Neutrophil (primary cell): ENCODE measurements at regions not wholly inside any gene's neighbourhood (a gene's known extent, or its start where the extent isn't known, plus 50 kb on each side); places are given as distances from the start of the nearest gene placed in this dataset.
"Not testable (repeated sequence)": the region's sequence is repeated elsewhere in the genome, so short reads cannot be mapped to it uniquely, and the experiment has no call there.

Experiments
- H3K27ac ChIP-seq: fragments of 200-600 bp; sonication (generic); 2 replicates; pipeline ENCODE4 v1.5.1; 2016; ENCODE audit warnings: mild to moderate bottlenecking, moderate library complexity
- H3K27me3 ChIP-seq: fragments of 200-600 bp; sonication (generic); 2 replicates; pipeline ENCODE4 v1.6.0; 2016; ENCODE audit warnings: mild to moderate bottlenecking
- H3K36me3 ChIP-seq: fragments of 200-600 bp; sonication (generic); 2 replicates; pipeline ENCODE4 v1.5.1; 2017
- H3K4me1 ChIP-seq, 2 experiments: fragments of 200-600 bp in 1 of 2; sonication (generic) in 1 of 2; 1 replicate in 1 of 2; 2 replicates in 1 of 2; pipeline versions ENCODE4 v1.5.1 to v1.6.1; 2013 to 2016; ENCODE audit warnings: low read depth in 1 of 2, low read length in 1 of 2, mild to moderate bottlenecking in 1 of 2, moderate library complexity in 1 of 2; ENCODE audit not compliant: control insufficient read depth in 1 of 2, insufficient read depth in 1 of 2
- H3K4me3 ChIP-seq, 2 experiments: fragments of 200-600 bp in 1 of 2; sonication (generic) in 1 of 2; 1 replicate in 1 of 2; 2 replicates in 1 of 2; pipeline ENCODE4 v1.5.1; 2013 to 2016; ENCODE audit warnings: low read depth in 1 of 2, low read length in 1 of 2, mild to moderate bottlenecking in 1 of 2, moderate library complexity in 1 of 2
- H3K9me3 ChIP-seq: fragments of 200-600 bp; sonication (generic); 2 replicates; pipeline ENCODE4 v1.5.1; 2016
- CTCF ChIP-seq: fragments of 200-600 bp; sonication (generic); IDR thresholded peaks from 2 replicates; pipeline ENCODE4 v1.5.1; 2016; ENCODE audit warnings: antibody characterized with exemption

GRCh38 chr21:17257784-17258183, 255.1 kb upstream of the CXADR start:
- no peaks in the 10 kb centered on the region for H3K4me1 ChIP-seq
- no peak for TF ChIP-seq CTCF
- H3K36me3 ChIP-seq: no peaks in the 10 kb centered on the region
- H3K4me3 ChIP-seq: no peak overlapping the region
- no peaks in the 10 kb centered on the region for H3K27me3 ChIP-seq
- no peaks in the 10 kb centered on the region for H3K9me3 ChIP-seq
- H3K27ac ChIP-seq: no peak overlapping the region

- TF ChIP-seq CTCF: no peak
- Histone ChIP-seq H3K4me3 (no peak overlapping the region), H3K4me1 (no peaks in the 10 kb centered on the region), H3K27ac (no peak overlapping the region), H3K27me3 (no peaks in the 10 kb centered on the region), H3K36me3 (no peaks in the 10 kb centered on the region), H3K9me3 (no peaks in the 10 kb centered on the region)
These were observed 248.7 kb upstream of the CXADR start for GRCh38 chr21:17264182-17264581.

- TF ChIP-seq CTCF: no peak
- H3K27ac ChIP-seq: no peak overlapping the region
- no peaks in the 10 kb centered on the region for H3K36me3 ChIP-seq
- no peaks in the 10 kb centered on the region for H3K9me3 ChIP-seq
- no peaks in the 10 kb centered on the region for H3K27me3 ChIP-seq
- H3K4me3 ChIP-seq: no peak overlapping the region
- no peaks in the 10 kb centered on the region for H3K4me1 ChIP-seq
These were observed 243.1 kb upstream of the CXADR start for GRCh38 chr21:17269760-17270159.

GRCh38 chr21:17270229-17270628, 242.6 kb upstream of the CXADR start:
- Histone ChIP-seq H3K4me3 (no peak overlapping the region), H3K36me3 (no peaks in the 10 kb centered on the region), H3K27ac (no peak overlapping the region), H3K27me3 (no peaks in the 10 kb centered on the region), H3K4me1 (no peaks in the 10 kb centered on the region), H3K9me3 (no peaks in the 10 kb centered on the region)
- TF ChIP-seq CTCF: no peak

- Histone ChIP-seq H3K4me3 (no peak overlapping the region), H3K36me3 (no peaks in the 10 kb centered on the region), H3K27ac (no peak overlapping the region), H3K9me3 (no peaks in the 10 kb centered on the region), H3K4me1 (no peaks in the 10 kb centered on the region), H3K27me3 (no peaks in the 10 kb centered on the region)
- TF ChIP-seq CTCF: no peak
These were observed 233.2 kb upstream of the CXADR start for GRCh38 chr21:17279663-17280062.

GRCh38 chr21:17293016-17293562, 219.8 kb upstream of the CXADR start:
- H3K36me3 ChIP-seq, H3K27ac ChIP-seq, H3K4me3 ChIP-seq, H3K9me3 ChIP-seq, H3K27me3 ChIP-seq, H3K4me1 ChIP-seq: not testable (repeated sequence)
